Endothelial cell of umbilical vein (primary cell): ENCODE measurements at regions not wholly inside any gene's neighbourhood (a gene's known extent, or its start where the extent isn't known, plus 50 kb on each side); places are given as distances from the start of the nearest gene placed in this dataset.

ENCODE experiments used
- BruUV-seq: library from RNA; stranded (reverse); fragments of 400-500 nt; replicated peaks from 2 replicates; lab custom pipeline; 2021; lab: Mats Ljungman, UMichigan
- CTCF ChIA-PET: fragments of 300-600, 350-600 bp; sonication (Branson Sonifier 250); formaldehyde crosslinking; loops from one replicate; lab custom pipeline; 2021; ENCODE audit warnings: antibody characterized with exemption, inconsistent platforms; lab: Charles Lee
- POLR2A ChIA-PET: fragments of 300-600, 350-600 bp; sonication (Branson Sonifier 250); formaldehyde crosslinking; loops from one replicate; lab custom pipeline; 2021; ENCODE audit warnings: antibody characterized with exemption, inconsistent platforms; lab: Charles Lee
- DNase-seq: peaks from one replicate; pipeline ENCODE4 v3.0.0-alpha.2; 2011; ENCODE audit warnings: low read depth, low spot score
- FAIRE-seq: peaks from 2 replicates; lab custom pipeline; 2011; peaks lifted over from hg19 to GRCh38; lab: Jason Lieb, UNC
- H2AFZ ChIP-seq: 2 replicates; pipeline ENCODE4 v1.6.0; 2012; ENCODE audit warnings: low read depth, low read length, control low read depth, inconsistent platforms
- H3K27ac ChIP-seq: 2 replicates; pipeline ENCODE4 v1.5.1; 2011; ENCODE audit warnings: low read depth, mild to moderate bottlenecking, control low read depth, low read length, moderate library complexity; ENCODE audit not compliant: insufficient read depth
- H3K27me3 ChIP-seq, 2 experiments: 2 replicates each; pipeline versions ENCODE4 v1.6.0 to v1.6.1; 2011; ENCODE audit warnings: low read length in 2 of 2, mixed read lengths in 1 of 2; ENCODE audit not compliant: control insufficient read depth in 2 of 2, insufficient read depth in 2 of 2
- H3K36me3 ChIP-seq, 2 experiments: 2 replicates in 1 of 2; 3 replicates in 1 of 2; pipeline ENCODE4 v1.5.1; 2011; ENCODE audit warnings: low read length in 2 of 2, mild to moderate bottlenecking in 1 of 2, moderate library complexity in 1 of 2; ENCODE audit not compliant: control insufficient read depth in 2 of 2, insufficient read depth in 2 of 2; ENCODE audit errors: extremely low read depth in 1 of 2
- H3K4me1 ChIP-seq: 3 replicates; pipeline ENCODE4 v1.5.1; 2011; ENCODE audit warnings: mild to moderate bottlenecking, low read length; ENCODE audit not compliant: control insufficient read depth, insufficient read depth; ENCODE audit errors: extremely low read depth
- H3K4me2 ChIP-seq: 2 replicates; pipeline ENCODE4 v1.6.1; 2011; ENCODE audit warnings: low read length, control low read depth, mixed read lengths; ENCODE audit not compliant: insufficient read depth
- H3K4me3 ChIP-seq, 3 experiments: fragments of 200-600 bp in 1 of 3; sonication (generic), shearing (Covaris generic) in 1 of 3; replicated peaks in 1 of 3; 2 replicates each; pipeline ENCODE4 v1.5.1; 2011 to 2016; ENCODE audit warnings: control low read depth in 3 of 3, low read length in 3 of 3, mild to moderate bottlenecking in 2 of 3, inconsistent platforms in 1 of 3, low read depth in 1 of 3, moderate library complexity in 1 of 3; ENCODE audit not compliant: insufficient read depth in 1 of 3
- H3K79me2 ChIP-seq: 2 replicates; pipeline ENCODE4 v1.6.0; 2012; ENCODE audit warnings: low read length, inconsistent platforms; ENCODE audit not compliant: control insufficient read depth, insufficient read depth
- H3K9ac ChIP-seq: replicated peaks from 2 replicates; pipeline ENCODE3; 2011; ENCODE audit warnings: low read length, control low read depth; ENCODE audit not compliant: insufficient read depth; ENCODE audit errors: extremely low read depth
- H3K9me1 ChIP-seq: replicated peaks from 3 replicates; pipeline ENCODE4 v1.6.0; 2011; ENCODE audit warnings: mild to moderate bottlenecking, low read length; ENCODE audit not compliant: control insufficient read depth, insufficient read depth; ENCODE audit errors: extremely low read depth
- H3K9me3 ChIP-seq: replicated peaks from 2 replicates; pipeline ENCODE4 v1.5.1; 2012; ENCODE audit warnings: low read length, inconsistent platforms; ENCODE audit not compliant: control insufficient read depth, insufficient read depth
- H4K20me1 ChIP-seq: replicated peaks from 2 replicates; pipeline ENCODE3; 2011; ENCODE audit warnings: mild to moderate bottlenecking, low read length; ENCODE audit not compliant: control insufficient read depth, insufficient read depth; ENCODE audit errors: extremely low read depth
- CTCF ChIP-seq, 2 donors: IDR thresholded peaks; 1 replicate in 1 of 2; 2 replicates in 1 of 2; pipeline ENCODE4 v1.5.1; 2011; ENCODE audit warnings: low read length in 2 of 2, mild to moderate bottlenecking in 2 of 2, moderate library complexity in 2 of 2, control low read depth in 1 of 2, inconsistent platforms in 1 of 2, low read depth in 1 of 2; ENCODE audit not compliant: insufficient read depth in 1 of 2; ENCODE audit errors: extremely low read depth in 1 of 2
- EZH2 ChIP-seq: IDR thresholded peaks from 2 replicates; pipeline ENCODE4 v1.6.1; 2012; ENCODE audit warnings: borderline replicate concordance, low read depth, mild to moderate bottlenecking, moderate library complexity, low read length, inconsistent platforms; ENCODE audit not compliant: severe bottlenecking
- FOS ChIP-seq: IDR thresholded peaks from 2 replicates; pipeline ENCODE4 v1.6.1; 2011; ENCODE audit warnings: mild to moderate bottlenecking, low read length, moderate library complexity, borderline replicate concordance; ENCODE audit not compliant: insufficient read depth
- GATA2 ChIP-seq: IDR thresholded peaks from 2 replicates; pipeline ENCODE4 v1.7.0; 2011; ENCODE audit warnings: low read depth, mild to moderate bottlenecking, moderate library complexity, mixed read lengths, low read length; ENCODE audit not compliant: insufficient read length, insufficient read depth
- JUN ChIP-seq: IDR thresholded peaks from 2 replicates; pipeline ENCODE4 v1.6.1; 2011; ENCODE audit warnings: borderline replicate concordance, low read depth; ENCODE audit not compliant: insufficient read length, insufficient read depth
- MAX ChIP-seq: IDR thresholded peaks from 2 replicates; pipeline ENCODE4 v1.6.1; 2011; ENCODE audit not compliant: insufficient read depth, insufficient read length
- MYC ChIP-seq: IDR thresholded peaks from one replicate; pipeline ENCODE4 v1.6.1; 2011; ENCODE audit warnings: mild to moderate bottlenecking, low read depth, low read length
- POLR2A ChIP-seq: IDR thresholded peaks from 2 replicates; pipeline ENCODE4 v1.6.1; 2012; ENCODE audit warnings: low read depth, mild to moderate bottlenecking, control low read depth, low read length
- POLR2AphosphoS5 ChIP-seq: IDR thresholded peaks from 2 replicates; pipeline ENCODE4 v1.6.1; 2012; ENCODE audit warnings: low read depth, mild to moderate bottlenecking, control low read depth, low read length, moderate library complexity; ENCODE audit not compliant: insufficient read depth
- dilution Hi-C: fragments of 300-500 bp; cut with MboI; formaldehyde crosslinking; loops from one replicate; pipeline ENCODE4 v1.15.0; 2019; ENCODE audit warnings: low sequenced_read_pairs; ENCODE audit not compliant: extremely low pct_ligation_motif_present
- intact Hi-C: fragments of 100-400 bp; cut with micrococcal nuclease; formaldehyde crosslinking; loops from one replicate; pipeline ENCODE4 v1.10.0; 2022

- no peak overlapping the region for H3K4me3 ChIP-seq
- H3K36me3 ChIP-seq, result no peaks in the 10 kb centered on the region
- no peaks in the 10 kb centered on the region for H3K9me3 ChIP-seq
- H3K79me2 ChIP-seq, result no peaks in the 10 kb centered on the region
- no peak overlapping the region for H3K27ac ChIP-seq
- dilution Hi-C loops, result no loop called here
- intact Hi-C loops, result no loop called here
- no TSS peak for BruUV-seq
- no peaks in the 10 kb centered on the region for H3K4me1 ChIP-seq
- H3K4me2 ChIP-seq, result no peak overlapping the region
- H2AFZ ChIP-seq, result no peak overlapping the region
- TF ChIP-seq GATA2 (no peak), MYC (no peak), CTCF (IDR thresholded peaks at IDR 0.05; ENCODE audit: extremely low read depth in 1 of 2, insufficient read depth in 1 of 2, low read depth in 1 of 2, low read length in 2 of 2) (no peak), JUN (no peak), POLR2A (no peak), POLR2AphosphoS5 (no peak), FOS (no peak), MAX (no peak), EZH2 (no peak)
- no peaks in the 10 kb centered on the region for H3K9me1 ChIP-seq
- H3K27me3 ChIP-seq, result peaks cover 14 to 17% of the 10 kb centered on the region in 2 experiments
- CTCF ChIA-PET, result interaction anchor here (1.5 to 2.5 kb wide), 4 partner anchors 10 to 105 kb away, joined by 4 to 14 read pairs (median 6); no protein-coding TSS in a partner anchor
- POLR2A ChIA-PET, result no interaction called here
- H3K9ac ChIP-seq, result no peak overlapping the region
- DNase-seq, result peak; percentile 10
- H4K20me1 ChIP-seq, result no peaks in the 10 kb centered on the region
- FAIRE-seq, result no peak
These were observed 128.5 kb upstream of the PFKP start for GRCh38 chr10:2938869-2939268.
